Sigmoid colon (tissue), 6 donors: ENCODE measurements at regions not wholly inside any gene's neighbourhood (a gene's known extent, or its start where the extent isn't known, plus 50 kb on each side); places are given as distances from the start of the nearest gene placed in this dataset.
A peak's percentile ranks its signal among the peaks of the same experiment; 100 is the strongest.
"Not testable (repeated sequence)": the region's sequence is repeated elsewhere in the genome, so short reads cannot be mapped to it uniquely, and the experiment has no call there.

Experiments
- DNase-seq: peaks from one replicate; pipeline ENCODE4 v3.0.0-alpha.2; 2019
- H3K27ac ChIP-seq, 4 donors: fragments of 200-600 bp; sonication (generic); one replicate each; pipeline ENCODE4 v1.5.1; 2016 to 2019; ENCODE audit warnings: mild to moderate bottlenecking in 1 of 4
- H3K27me3 ChIP-seq, 3 donors: fragments of 200-600 bp; sonication (generic); one replicate each; pipeline ENCODE4 v1.5.1; 2019; ENCODE audit warnings: mild to moderate bottlenecking in 1 of 3
- H3K36me3 ChIP-seq, 4 donors: fragments of 200-600 bp; sonication (generic); one replicate each; pipeline ENCODE4 v1.5.1; 2016 to 2019
- H3K4me1 ChIP-seq, 4 donors: fragments of 200-600 bp; sonication (generic); one replicate each; pipeline ENCODE4 v1.5.1; 2017 to 2019
- H3K4me3 ChIP-seq, 4 donors: fragments of 200-600 bp; sonication (generic); one replicate each; pipeline ENCODE4 v1.5.1; 2017 to 2019; ENCODE audit warnings: mild to moderate bottlenecking in 2 of 4, moderate library complexity in 1 of 4
- H3K9me3 ChIP-seq, 4 donors: fragments of 200-600 bp in 3 of 4; sonication (generic) in 3 of 4; one replicate each; pipeline versions ENCODE4 v1.5.1 to v1.6.1; 2013 to 2019
- EP300 ChIP-seq, 4 donors: sonication (generic); formaldehyde crosslinking; IDR thresholded peaks; one replicate each; pipeline ENCODE4 v1.6.1; 2017; ENCODE audit warnings: antibody characterized with exemption in 4 of 4
- POLR2A ChIP-seq, 2 donors: fragments of 450-650 bp; IDR thresholded peaks; one replicate each; pipeline ENCODE4 v1.6.1; 2016; ENCODE audit warnings: antibody characterized with exemption in 2 of 2, mild to moderate bottlenecking in 2 of 2, moderate library complexity in 2 of 2
- POLR2AphosphoS5 ChIP-seq, 4 donors: sonication (generic); formaldehyde crosslinking; IDR thresholded peaks; one replicate each; pipeline ENCODE4 v1.6.1; 2017; ENCODE audit warnings: antibody characterized with exemption in 4 of 4
- WGBS, 2 donors: extraction: QIAGEN DNeasy Blood & Tissue Kit; methylation state at CpG; one replicate each; pipeline ENCODE4 v1.1.7; 2013; 5-methylcytosine and 5-hydroxymethylcytosine counted together
- intact Hi-C: fragments of 100-400 bp; cut with DNase I; formaldehyde crosslinking; loops from one replicate; pipeline ENCODE4 v1.15.1; 2023
- TF ChIP-seq, protein P1 (sequence below), 4 experiments: fragments of 450-650 bp in 3 of 4; fragments of 200-600 bp in 1 of 4; IDR thresholded peaks; one replicate each; pipeline ENCODE4 v1.5.1; 2016 to 2019; ENCODE audit warnings: antibody characterized with exemption in 4 of 4, mild to moderate bottlenecking in 3 of 4, moderate library complexity in 2 of 4
- donor health status: healthy with polysubstance abuse.
- donor health status: healthy.

DNA sequence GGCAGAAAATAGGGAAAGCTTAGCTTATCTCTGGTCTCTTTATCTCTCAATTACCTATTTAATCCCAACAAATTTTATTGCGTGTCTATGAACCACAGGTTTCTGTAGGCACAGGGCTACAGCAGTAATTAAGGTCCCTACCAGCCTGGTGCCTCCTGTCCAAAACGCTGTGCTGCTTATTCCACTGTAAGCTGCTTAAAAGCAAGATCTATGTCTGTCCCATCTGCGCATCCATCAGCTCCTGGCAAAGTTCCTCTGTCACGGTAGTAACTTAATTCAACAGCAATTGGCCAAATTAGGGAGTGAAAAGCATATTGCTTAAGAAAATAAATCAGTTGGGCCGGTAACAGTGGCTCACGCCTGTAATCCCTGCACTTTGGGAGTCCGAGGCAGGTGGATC is 235.8 kb upstream of the VLDLR start:
- H3K9me3 ChIP-seq, result no peaks in the 10 kb centered on the region
- TF ChIP-seq POLR2A (IDR thresholded peaks at IDR 0.05), result no peak
- TF ChIP-seq, protein P1, sequence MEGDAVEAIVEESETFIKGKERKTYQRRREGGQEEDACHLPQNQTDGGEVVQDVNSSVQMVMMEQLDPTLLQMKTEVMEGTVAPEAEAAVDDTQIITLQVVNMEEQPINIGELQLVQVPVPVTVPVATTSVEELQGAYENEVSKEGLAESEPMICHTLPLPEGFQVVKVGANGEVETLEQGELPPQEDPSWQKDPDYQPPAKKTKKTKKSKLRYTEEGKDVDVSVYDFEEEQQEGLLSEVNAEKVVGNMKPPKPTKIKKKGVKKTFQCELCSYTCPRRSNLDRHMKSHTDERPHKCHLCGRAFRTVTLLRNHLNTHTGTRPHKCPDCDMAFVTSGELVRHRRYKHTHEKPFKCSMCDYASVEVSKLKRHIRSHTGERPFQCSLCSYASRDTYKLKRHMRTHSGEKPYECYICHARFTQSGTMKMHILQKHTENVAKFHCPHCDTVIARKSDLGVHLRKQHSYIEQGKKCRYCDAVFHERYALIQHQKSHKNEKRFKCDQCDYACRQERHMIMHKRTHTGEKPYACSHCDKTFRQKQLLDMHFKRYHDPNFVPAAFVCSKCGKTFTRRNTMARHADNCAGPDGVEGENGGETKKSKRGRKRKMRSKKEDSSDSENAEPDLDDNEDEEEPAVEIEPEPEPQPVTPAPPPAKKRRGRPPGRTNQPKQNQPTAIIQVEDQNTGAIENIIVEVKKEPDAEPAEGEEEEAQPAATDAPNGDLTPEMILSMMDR (IDR thresholded peaks at IDR 0.05), result no peak
- no peak for TF ChIP-seq EP300 (IDR thresholded peaks at IDR 0.05)
- no peak for TF ChIP-seq POLR2AphosphoS5 (IDR thresholded peaks at IDR 0.05)
- no peaks in the 10 kb centered on the region for H3K4me1 ChIP-seq
- peak overlapping the region in 2 of 4 donors; percentile 19 to 25 for H3K27ac ChIP-seq
- no peaks in the 10 kb centered on the region for H3K36me3 ChIP-seq
- H3K27me3 ChIP-seq, result no peaks in the 10 kb centered on the region
- WGBS, 2 donors, result 75 to 81% methylated on average over 7 of the region's 7 CpGs
- no peak for DNase-seq
- intact Hi-C loops, result no loop called here
- no peak overlapping the region for H3K4me3 ChIP-seq

DNA sequence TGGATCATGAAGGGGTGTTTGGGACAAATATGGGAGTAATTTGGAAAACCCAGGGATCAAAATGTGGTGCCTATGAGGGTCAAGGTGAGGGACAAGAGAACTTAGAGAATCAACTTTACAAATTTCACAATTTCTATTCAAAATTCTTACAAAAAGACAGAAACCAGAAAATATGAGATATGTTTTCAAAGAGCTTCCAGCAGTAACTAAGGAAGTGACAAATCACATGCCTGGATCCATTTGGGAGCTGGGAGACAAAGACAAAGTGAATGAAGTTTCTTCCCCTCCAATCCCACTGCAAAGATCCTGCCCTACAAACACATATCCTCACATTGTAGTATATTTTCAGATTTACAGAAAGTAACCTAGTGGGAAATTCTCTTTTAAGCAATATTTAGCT is 235.0 kb upstream of the VLDLR start:
- intact Hi-C loops, result no loop called here
- Histone ChIP-seq H3K4me3 (no peak overlapping the region), H3K4me1 (no peaks in the 10 kb centered on the region), H3K27me3 (no peaks in the 10 kb centered on the region), H3K9me3 (no peaks in the 10 kb centered on the region), H3K36me3 (no peaks in the 10 kb centered on the region), H3K27ac (peak overlapping the region in 1 of 4 donors; percentile 28)
- TF ChIP-seq POLR2AphosphoS5 (IDR thresholded peaks at IDR 0.05) (no peak), EP300 (IDR thresholded peaks at IDR 0.05) (no peak), POLR2A (IDR thresholded peaks at IDR 0.05) (no peak)
- TF ChIP-seq, protein P1 (IDR thresholded peaks at IDR 0.05), result no peak
- DNase-seq, result no peak

DNA sequence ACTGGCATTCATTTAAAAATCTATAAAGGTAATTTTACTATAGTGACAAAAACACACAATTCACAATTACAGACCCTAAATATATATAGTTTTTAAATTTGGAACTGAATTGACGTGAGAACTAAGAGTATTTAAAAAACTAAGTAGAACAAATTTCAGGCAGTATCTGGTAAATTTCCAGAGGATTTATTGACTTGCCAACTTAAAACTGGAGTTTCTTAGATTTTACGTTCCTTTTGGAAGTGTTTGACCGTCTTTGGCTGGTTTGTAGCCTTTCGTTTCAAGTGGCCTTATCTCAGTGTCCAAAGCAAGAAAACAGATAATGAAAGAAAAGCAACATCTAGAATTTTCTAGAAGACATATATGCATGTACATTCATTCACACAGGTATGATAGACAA is 234.4 kb upstream of the VLDLR start:
- no peak for TF ChIP-seq EP300 (IDR thresholded peaks at IDR 0.05)
- TF ChIP-seq, protein P1 (IDR thresholded peaks at IDR 0.05), result no peak
- TF ChIP-seq POLR2A (IDR thresholded peaks at IDR 0.05), result no peak
- no peak for TF ChIP-seq POLR2AphosphoS5 (IDR thresholded peaks at IDR 0.05)
- Histone ChIP-seq H3K36me3 (no peaks in the 10 kb centered on the region), H3K4me1 (no peaks in the 10 kb centered on the region), H3K4me3 (no peak overlapping the region), H3K27me3 (no peaks in the 10 kb centered on the region), H3K27ac (no peak overlapping the region), H3K9me3 (no peaks in the 10 kb centered on the region)
- no peak for DNase-seq
- WGBS, 2 donors, result 89 to 94% methylated on average over 4 of the region's 4 CpGs
- intact Hi-C loops, result no loop called here

DNA sequence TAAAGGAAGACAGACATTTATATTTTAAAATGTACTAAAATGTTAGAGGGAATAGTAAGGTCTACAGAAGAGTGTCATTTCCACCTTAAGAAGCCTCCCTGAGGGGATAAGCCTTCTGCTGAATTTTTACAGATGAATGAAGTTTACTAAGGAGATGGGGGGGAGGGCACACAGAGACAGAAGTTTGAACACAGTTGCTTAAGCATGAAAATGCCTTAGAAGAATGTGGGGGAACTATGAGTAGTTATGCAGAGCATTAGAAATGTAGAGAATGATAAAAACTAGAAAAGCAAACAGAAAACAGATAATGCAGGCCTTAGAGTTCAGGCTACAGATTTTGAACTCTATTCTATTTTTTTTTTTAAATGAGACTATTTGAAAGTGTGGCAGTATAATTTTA is 232.2 kb upstream of the VLDLR start:
- Histone ChIP-seq H3K36me3 (no peaks in the 10 kb centered on the region), H3K4me3 (no peak overlapping the region), H3K9me3 (no peaks in the 10 kb centered on the region), H3K27ac (no peak overlapping the region), H3K27me3 (no peaks in the 10 kb centered on the region), H3K4me1 (no peaks in the 10 kb centered on the region)
- TF ChIP-seq POLR2A (IDR thresholded peaks at IDR 0.05), result no peak
- no peak for TF ChIP-seq POLR2AphosphoS5 (IDR thresholded peaks at IDR 0.05)
- no peak for TF ChIP-seq EP300 (IDR thresholded peaks at IDR 0.05)
- TF ChIP-seq, protein P1 (IDR thresholded peaks at IDR 0.05), result no peak
- intact Hi-C loops, result no loop called here
- DNase-seq, result no peak

DNA sequence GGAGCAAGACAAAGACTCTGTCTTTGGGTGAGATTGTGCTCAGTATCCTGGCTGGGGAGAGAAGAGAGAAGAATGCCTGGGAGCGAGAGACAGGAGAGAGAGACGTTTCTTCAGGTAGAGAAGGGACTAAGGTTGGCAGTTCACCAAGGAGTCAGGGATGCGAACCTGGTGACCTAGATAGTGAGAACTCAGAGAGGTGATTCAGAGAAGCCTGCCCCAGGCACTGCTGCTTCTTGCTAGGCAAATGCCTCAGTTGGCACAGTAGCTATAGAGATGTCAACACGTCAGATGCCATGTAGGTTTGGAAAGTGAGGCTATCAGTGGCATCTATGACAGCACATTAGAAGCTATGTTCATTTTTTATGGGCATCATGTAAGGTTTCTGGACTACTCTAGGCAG is 231.6 kb upstream of the VLDLR start:
- no peak for DNase-seq
- TF ChIP-seq EP300 (IDR thresholded peaks at IDR 0.05) (no peak), POLR2AphosphoS5 (IDR thresholded peaks at IDR 0.05) (no peak), POLR2A (IDR thresholded peaks at IDR 0.05) (no peak)
- TF ChIP-seq, protein P1 (IDR thresholded peaks at IDR 0.05), result no peak
- H3K4me3 ChIP-seq, result no peak overlapping the region
- H3K27ac ChIP-seq, result no peak overlapping the region
- 90 to 91% methylated on average over 4 of the region's 4 CpGs for WGBS, 2 donors
- no peaks in the 10 kb centered on the region for H3K9me3 ChIP-seq
- intact Hi-C loops, result no loop called here
- no peaks in the 10 kb centered on the region for H3K4me1 ChIP-seq
- H3K36me3 ChIP-seq, result no peaks in the 10 kb centered on the region
- no peaks in the 10 kb centered on the region for H3K27me3 ChIP-seq

DNA sequence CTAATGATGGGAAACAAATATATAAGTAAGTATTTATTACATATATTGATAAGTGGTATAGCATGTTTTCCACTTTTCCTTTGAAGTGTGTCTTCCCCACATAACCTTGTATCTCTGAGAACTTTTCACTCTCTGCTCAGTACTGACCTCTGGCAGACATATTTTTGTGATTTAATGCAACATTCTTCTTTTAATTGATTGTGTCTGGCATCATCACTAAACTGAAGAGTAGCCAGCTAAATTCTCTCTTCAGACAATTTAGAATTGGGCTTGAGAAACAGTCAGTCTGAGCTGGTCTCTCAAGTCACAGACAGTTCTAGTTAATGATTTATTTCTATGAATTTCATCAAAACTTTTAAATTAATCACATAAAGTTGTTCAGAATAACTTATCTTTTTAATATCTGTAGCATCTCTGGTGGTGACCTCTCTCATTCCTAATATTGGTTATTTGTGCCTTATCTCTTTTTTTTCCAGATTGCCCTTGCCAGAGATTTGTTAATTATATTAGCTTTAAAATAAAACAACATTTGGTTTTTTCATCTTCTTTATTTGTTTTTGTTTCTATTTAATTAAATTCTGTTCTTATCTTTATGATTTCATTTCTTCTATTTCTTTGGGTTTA is 230.0 kb upstream of the VLDLR start:
- H3K9me3 ChIP-seq, H3K4me3 ChIP-seq, H3K4me1 ChIP-seq, DNase-seq, H3K27me3 ChIP-seq, H3K27ac ChIP-seq, intact Hi-C loops, H3K36me3 ChIP-seq: not testable (repeated sequence)

DNA sequence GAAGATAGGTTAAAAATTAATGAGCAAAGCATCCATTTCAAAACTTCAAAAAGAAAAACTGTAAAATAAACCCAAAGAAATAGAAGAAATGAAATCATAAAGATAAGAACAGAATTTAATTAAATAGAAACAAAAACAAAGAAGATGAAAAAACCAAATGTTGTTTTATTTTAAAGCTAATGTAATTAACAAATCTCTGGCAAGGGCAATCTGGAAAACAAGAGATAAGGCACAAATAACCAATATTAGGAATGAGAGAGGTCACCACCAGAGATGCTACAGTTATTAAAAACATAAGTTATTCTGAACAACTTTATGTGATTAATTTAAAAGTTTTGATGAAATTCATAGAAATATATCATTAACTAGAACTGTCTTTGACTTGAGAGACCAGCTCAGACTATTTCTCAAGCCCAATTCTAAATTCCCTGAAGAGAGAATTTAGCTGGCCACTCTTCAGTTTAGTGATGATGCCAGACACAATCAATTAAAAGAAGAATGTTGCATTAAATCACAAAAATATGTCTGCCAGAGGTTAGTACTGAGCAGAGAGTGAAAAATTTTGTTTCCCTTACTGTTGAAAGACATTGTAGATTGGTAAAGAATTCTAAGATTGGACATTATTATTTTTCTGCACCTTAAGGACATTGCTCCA is 227.4 kb upstream of the VLDLR start:
- H3K4me3 ChIP-seq, H3K27me3 ChIP-seq, H3K4me1 ChIP-seq, H3K27ac ChIP-seq, H3K9me3 ChIP-seq, DNase-seq, H3K36me3 ChIP-seq, intact Hi-C loops: not testable (repeated sequence)
